Esophagus muscularis mucosa (tissue), 3 donors: ENCODE measurements at regions not wholly inside any gene's neighbourhood (a gene's known extent, or its start where the extent isn't known, plus 50 kb on each side); places are given as distances from the start of the nearest gene placed in this dataset.

Experiments used
- EP300 ChIP-seq: sonication (generic); formaldehyde crosslinking; IDR thresholded peaks from one replicate; pipeline ENCODE4 v1.6.1; 2017; ENCODE audit warnings: antibody characterized with exemption
- TF ChIP-seq, protein P1 (sequence below), 3 experiments: fragments of 200-600 bp in 2 of 3; fragments of 450-650 bp in 1 of 3; sonication (generic) in 2 of 3; IDR thresholded peaks; one replicate each; pipeline ENCODE4 v1.5.1; 2017 to 2019; ENCODE audit warnings: antibody characterized with exemption in 3 of 3, mild to moderate bottlenecking in 2 of 3, moderate library complexity in 1 of 3

DNA sequence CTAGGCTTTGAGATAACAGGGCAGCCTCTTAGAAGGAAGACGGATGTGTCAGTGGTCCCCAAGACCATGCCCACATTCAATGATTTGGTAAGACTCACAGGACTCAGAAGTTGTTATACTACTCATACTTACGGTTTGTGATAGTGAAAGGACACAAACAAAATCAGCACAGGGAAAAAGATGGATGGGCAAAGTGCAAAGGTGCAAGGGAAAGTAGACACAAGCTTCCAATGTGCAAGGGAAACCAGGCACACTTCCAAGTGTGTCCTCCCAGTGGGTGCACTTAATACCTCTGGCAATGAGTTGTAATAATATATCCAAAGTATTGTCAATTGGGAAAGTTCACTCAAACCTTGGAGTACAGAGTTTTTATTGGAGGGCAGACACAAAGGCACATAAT is 53.8 kb upstream of the VCX start:
- TF ChIP-seq EP300, result no peak
- TF ChIP-seq, protein P1, sequence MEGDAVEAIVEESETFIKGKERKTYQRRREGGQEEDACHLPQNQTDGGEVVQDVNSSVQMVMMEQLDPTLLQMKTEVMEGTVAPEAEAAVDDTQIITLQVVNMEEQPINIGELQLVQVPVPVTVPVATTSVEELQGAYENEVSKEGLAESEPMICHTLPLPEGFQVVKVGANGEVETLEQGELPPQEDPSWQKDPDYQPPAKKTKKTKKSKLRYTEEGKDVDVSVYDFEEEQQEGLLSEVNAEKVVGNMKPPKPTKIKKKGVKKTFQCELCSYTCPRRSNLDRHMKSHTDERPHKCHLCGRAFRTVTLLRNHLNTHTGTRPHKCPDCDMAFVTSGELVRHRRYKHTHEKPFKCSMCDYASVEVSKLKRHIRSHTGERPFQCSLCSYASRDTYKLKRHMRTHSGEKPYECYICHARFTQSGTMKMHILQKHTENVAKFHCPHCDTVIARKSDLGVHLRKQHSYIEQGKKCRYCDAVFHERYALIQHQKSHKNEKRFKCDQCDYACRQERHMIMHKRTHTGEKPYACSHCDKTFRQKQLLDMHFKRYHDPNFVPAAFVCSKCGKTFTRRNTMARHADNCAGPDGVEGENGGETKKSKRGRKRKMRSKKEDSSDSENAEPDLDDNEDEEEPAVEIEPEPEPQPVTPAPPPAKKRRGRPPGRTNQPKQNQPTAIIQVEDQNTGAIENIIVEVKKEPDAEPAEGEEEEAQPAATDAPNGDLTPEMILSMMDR (IDR thresholded peaks at IDR 0.05), result no peak
